Renal cortical epithelial cell (primary cell): ENCODE measurements at regions not wholly inside any gene's neighbourhood (a gene's known extent, or its start where the extent isn't known, plus 50 kb on each side); places are given as distances from the start of the nearest gene placed in this dataset.

Source experiments
- DNase-seq: peaks from one replicate; pipeline ENCODE4 v3.0.0-alpha.2; 2011; ENCODE audit warnings: low read depth

DNA sequence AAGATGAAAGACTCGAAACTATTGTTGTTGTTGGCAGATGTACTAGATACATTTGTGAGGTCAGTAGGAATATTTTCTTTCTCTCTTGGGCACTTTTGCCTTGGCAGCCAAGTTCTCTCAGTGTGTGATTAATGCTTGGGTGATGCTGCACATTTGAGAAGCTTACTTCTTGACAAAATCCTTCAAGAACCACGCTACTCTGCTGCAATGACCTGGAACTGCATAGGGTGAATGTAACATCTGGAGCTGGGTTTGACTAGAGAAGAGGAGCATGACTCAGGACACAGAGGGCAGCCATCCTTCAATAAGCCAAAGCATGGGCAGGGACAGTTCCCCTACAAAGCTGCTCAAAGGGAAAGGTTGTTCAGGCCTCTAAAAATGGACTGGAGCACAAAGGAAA, 75.5 kb upstream of the PUM3 start:
- peak; percentile 1 for DNase-seq

DNA sequence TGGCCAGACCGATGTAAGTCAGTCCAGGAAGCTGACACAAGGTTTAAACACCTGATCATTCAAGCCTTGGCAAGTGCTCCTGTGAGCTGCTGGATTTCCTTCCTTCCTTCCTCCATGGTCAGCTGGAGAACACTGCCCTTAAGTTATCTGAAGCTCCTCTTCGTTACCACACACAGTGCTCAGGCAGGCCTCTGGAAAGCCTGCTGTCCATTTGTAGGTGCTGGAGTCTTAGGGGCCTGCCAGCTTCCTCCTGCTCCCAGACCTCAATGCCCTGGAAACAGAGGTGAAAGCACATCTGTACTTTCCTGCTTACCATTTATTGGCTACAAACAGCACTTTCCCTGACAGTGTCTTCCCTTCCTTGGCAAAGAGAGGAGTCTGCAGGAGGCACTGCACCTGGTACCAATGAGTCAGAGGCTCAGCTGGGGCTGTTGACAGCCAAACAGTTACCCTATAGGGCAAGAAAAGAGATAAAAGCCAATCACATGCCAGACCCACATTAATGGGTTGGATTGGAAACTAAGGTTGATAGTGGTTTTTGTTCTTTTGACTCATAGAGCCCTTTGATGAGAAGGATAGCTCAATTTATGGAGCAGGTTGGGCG, 72.6 kb upstream of the PUM3 start:
- no peak for DNase-seq

DNA sequence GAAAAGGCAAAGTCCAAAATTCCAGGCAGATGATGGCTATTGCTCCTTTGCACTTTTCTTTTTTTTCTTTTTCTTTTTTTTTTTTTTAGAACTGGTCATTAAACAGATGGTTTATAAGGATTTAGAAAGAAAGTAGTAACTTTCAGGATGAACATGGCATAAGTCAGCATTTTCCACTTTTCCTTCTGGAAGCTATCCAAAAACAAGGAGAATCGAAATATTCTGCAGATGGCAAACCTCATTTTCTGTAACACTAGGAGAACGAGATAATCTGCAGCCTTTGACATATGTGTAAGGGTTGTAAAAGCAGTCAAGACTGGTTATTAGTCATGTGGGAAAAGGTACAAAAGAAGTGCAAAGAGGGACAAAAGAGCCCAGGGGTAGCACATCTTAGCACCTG, 69.1 kb upstream of the PUM3 start:
- DNase-seq, result no peak

DNA sequence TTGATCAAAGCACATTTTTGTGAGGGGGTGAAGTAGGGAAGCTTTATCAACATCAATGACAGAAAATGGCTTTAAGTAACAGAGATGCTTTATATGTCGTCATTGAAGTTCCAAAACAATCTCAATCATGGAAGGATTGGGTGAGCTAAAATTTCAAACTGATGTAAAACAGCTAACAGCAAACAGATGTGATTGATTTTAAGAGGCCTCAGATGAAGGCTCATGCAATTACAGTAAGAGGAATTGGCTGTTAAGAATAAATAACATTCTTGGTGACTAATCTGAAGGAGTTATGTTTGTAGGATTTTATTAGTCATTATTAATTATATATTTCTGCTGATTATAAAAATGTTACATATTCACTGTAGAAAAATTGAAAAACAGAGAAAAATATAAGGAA, 63.5 kb upstream of the PUM3 start:
- DNase-seq, result no peak

DNA sequence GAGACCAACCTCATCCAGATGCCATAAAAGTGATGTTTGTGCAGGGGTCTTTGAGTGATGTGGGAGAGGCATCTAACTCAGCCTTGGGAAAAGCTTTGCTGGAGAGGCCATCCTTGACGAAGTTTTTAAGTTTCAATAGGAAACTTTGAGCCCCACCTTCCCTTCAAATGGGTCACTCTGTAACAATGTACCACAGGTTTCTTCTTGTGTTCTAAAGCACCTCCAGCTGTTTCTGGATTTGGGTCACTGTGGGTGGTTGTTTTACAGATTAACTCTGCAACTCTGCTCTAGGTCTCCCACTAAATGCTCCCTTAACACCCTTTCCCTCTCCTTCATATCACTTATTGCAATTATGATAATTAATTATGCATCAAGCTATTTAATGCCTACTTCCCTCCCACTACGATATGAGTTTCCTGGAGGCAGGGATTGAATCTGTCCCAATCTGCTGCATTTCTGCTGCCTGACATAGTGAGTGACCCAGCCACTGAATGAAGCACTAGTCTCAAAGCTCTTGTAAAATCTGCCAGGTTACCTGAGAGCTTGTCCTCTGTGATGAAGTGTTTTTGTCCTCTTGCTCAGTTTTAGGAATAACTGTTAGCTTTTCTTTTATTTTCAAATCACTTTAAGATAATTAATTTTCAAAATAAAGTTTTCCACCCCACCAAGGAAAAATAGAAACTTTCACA, 60.5 kb upstream of the PUM3 start:
- DNase-seq, result no peak
